MCF 10A (cell line): ENCODE measurements at regions not wholly inside any gene's neighbourhood (a gene's known extent, or its start where the extent isn't known, plus 50 kb on each side); places are given as distances from the start of the nearest gene placed in this dataset.

Experiments used
- BruUV-seq: library from RNA; stranded (reverse); fragments of 400-500 nt; replicated peaks from 2 replicates; lab custom pipeline; 2021; lab: Mats Ljungman, UMichigan
- CTCF ChIA-PET: fragments of 300-600 bp; sonication (Branson Sonifier 250); formaldehyde crosslinking; extraction: SDS; loops from one replicate; lab custom pipeline; 2021; ENCODE audit warnings: antibody characterized with exemption, inconsistent platforms; lab: Yijun Ruan, JAX
- POLR2A ChIA-PET: fragments of 300-600, 350-650 bp; sonication (Branson Sonifier 250); formaldehyde crosslinking; extraction: SDS; loops from one replicate; lab custom pipeline; 2020; ENCODE audit warnings: antibody characterized with exemption, inconsistent platforms; lab: Yijun Ruan, JAX
- DNase-seq: peaks from one replicate; pipeline ENCODE4 v3.0.0-alpha.2; 2018; ENCODE audit not compliant: unreplicated experiment
- H3K27ac Mint-ChIP-seq: one replicate; pipeline ENCODE4 v1.8.0; 2022; ENCODE audit warnings: mild to moderate bottlenecking, low read depth, mixed read lengths; ENCODE audit not compliant: unreplicated experiment
- H3K27me3 Mint-ChIP-seq: one replicate; pipeline ENCODE4 v1.8.0; 2022; ENCODE audit warnings: mixed read lengths; ENCODE audit not compliant: insufficient read depth, unreplicated experiment
- H3K36me3 Mint-ChIP-seq: one replicate; pipeline ENCODE4 v1.8.0; 2022; ENCODE audit warnings: mild to moderate bottlenecking, moderate library complexity, mixed read lengths; ENCODE audit not compliant: insufficient read depth, unreplicated experiment
- H3K4me1 Mint-ChIP-seq: one replicate; pipeline ENCODE4 v1.8.0; 2022; ENCODE audit warnings: mixed read lengths; ENCODE audit not compliant: insufficient read depth, unreplicated experiment
- H3K4me3 Mint-ChIP-seq: one replicate; pipeline ENCODE4 v1.8.0; 2022; ENCODE audit warnings: mild to moderate bottlenecking, moderate library complexity, mixed read lengths; ENCODE audit not compliant: unreplicated experiment
- H3K9me3 Mint-ChIP-seq: one replicate; pipeline ENCODE4 v1.8.0; 2022; ENCODE audit warnings: mixed read lengths; ENCODE audit not compliant: unreplicated experiment
- intact Hi-C: fragments of 100-400 bp; cut with micrococcal nuclease; formaldehyde crosslinking; loops from 2 replicates; pipeline ENCODE4 v1.14.1; 2022
- TF ChIP-seq, protein P1 (sequence below): fragments of 200-600 bp; IDR thresholded peaks from one replicate; pipeline ENCODE4 v1.8.0; 2022; ENCODE audit warnings: antibody characterized with exemption, mild to moderate bottlenecking; ENCODE audit not compliant: unreplicated experiment

DNA sequence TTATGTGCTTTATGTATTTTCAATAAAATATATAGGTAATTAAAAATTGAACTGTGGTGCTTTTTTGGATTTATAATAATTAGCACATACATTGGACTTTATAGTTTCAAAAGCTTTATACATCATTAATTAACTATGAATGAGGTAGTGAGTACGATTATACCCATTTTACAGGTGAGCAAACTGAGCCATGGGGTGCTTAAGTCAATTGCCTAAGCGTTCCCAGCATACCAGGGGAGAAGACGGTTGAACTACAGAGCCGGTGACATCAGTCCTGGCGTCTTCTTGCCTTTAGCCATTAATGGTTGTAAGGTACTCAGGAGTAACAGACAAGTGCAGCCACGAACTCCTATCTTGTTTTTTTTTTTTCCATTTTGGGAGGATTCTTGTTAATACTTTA, 172.8 kb downstream of the GATA3 start:
- Mint-ChIP-seq H3K9me3 (no peaks in the 10 kb centered on the region), H3K27me3 (no peaks in the 10 kb centered on the region), H3K27ac (no peak overlapping the region), H3K4me1 (no peaks in the 10 kb centered on the region), H3K4me3 (no peak overlapping the region), H3K36me3 (peaks cover 5% of the 10 kb centered on the region)
- TF ChIP-seq, protein P1, sequence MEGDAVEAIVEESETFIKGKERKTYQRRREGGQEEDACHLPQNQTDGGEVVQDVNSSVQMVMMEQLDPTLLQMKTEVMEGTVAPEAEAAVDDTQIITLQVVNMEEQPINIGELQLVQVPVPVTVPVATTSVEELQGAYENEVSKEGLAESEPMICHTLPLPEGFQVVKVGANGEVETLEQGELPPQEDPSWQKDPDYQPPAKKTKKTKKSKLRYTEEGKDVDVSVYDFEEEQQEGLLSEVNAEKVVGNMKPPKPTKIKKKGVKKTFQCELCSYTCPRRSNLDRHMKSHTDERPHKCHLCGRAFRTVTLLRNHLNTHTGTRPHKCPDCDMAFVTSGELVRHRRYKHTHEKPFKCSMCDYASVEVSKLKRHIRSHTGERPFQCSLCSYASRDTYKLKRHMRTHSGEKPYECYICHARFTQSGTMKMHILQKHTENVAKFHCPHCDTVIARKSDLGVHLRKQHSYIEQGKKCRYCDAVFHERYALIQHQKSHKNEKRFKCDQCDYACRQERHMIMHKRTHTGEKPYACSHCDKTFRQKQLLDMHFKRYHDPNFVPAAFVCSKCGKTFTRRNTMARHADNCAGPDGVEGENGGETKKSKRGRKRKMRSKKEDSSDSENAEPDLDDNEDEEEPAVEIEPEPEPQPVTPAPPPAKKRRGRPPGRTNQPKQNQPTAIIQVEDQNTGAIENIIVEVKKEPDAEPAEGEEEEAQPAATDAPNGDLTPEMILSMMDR = no peak
- POLR2A ChIA-PET = no interaction called here
- CTCF ChIA-PET = no interaction called here
- no peak for DNase-seq
- intact Hi-C loops = no loop called here
- BruUV-seq = no TSS peak

- Mint-ChIP-seq H3K36me3 (peaks cover 5% of the 10 kb centered on the region), H3K4me1 (no peaks in the 10 kb centered on the region), H3K9me3 (no peaks in the 10 kb centered on the region), H3K27ac (no peak overlapping the region), H3K4me3 (no peak overlapping the region), H3K27me3 (no peaks in the 10 kb centered on the region)
- DNase-seq = no peak
- intact Hi-C loops = no loop called here
- CTCF ChIA-PET = no interaction called here
- BruUV-seq = no TSS peak
- POLR2A ChIA-PET = no interaction called here
- TF ChIP-seq, protein P1 = no peak
These were observed 174.7 kb downstream of the GATA3 start for GRCh38 chr10:8229153-8229552.

GRCh38 chr10:8230902-8231301, 176.4 kb downstream of the GATA3 start:
- Mint-ChIP-seq H3K27ac (no peak overlapping the region), H3K27me3 (no peaks in the 10 kb centered on the region), H3K4me3 (no peak overlapping the region), H3K36me3 (peaks cover 5% of the 10 kb centered on the region), H3K4me1 (no peaks in the 10 kb centered on the region), H3K9me3 (no peaks in the 10 kb centered on the region)
- TF ChIP-seq, protein P1 = no peak
- BruUV-seq = no TSS peak
- POLR2A ChIA-PET = interaction anchor here (1.1 kb wide), 1 partner anchor 133 kb away, joined by 3 read pairs; no protein-coding TSS in a partner anchor
- DNase-seq = no peak
- CTCF ChIA-PET = interaction anchor here (0.7 kb wide), 1 partner anchor 64 kb away, joined by 3 read pairs; no protein-coding TSS in a partner anchor
- intact Hi-C loops = no loop called here

DNA sequence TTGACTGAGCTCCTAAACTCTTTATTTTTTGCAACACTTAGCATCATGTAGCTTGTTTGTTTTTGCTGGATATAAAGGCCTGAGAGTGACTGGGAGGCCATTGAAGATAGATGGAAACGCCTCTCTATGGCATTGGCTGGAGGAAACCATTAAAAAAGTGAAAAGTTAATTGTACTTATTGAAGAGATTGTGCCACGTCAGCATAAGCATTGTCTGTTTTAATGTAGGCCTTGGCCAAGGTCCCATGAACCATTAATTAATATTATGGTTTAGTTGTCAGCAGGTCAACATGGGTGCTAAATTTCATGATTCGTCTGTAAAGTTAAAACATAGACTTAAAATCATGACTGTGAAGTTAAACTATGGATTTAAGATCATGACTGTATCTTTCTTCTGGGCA, 178.6 kb downstream of the GATA3 start:
- Mint-ChIP-seq H3K4me3 (no peak overlapping the region), H3K27ac (no peak overlapping the region), H3K36me3 (peaks cover 5% of the 10 kb centered on the region), H3K27me3 (no peaks in the 10 kb centered on the region), H3K4me1 (no peaks in the 10 kb centered on the region), H3K9me3 (no peaks in the 10 kb centered on the region)
- DNase-seq = no peak
- POLR2A ChIA-PET = interaction anchor here (0.9 kb wide), 1 partner anchor 15 kb away, joined by 4 read pairs; no protein-coding TSS in a partner anchor
- CTCF ChIA-PET = no interaction called here
- no TSS peak for BruUV-seq
- intact Hi-C loops = no loop called here
- TF ChIP-seq, protein P1 = no peak
